ENCODE measurements at regions not wholly inside any gene's neighbourhood (a gene's known extent, or its start where the extent isn't known, plus 50 kb on each side); places are given as distances from the start of the nearest gene placed in this dataset.

DNA sequence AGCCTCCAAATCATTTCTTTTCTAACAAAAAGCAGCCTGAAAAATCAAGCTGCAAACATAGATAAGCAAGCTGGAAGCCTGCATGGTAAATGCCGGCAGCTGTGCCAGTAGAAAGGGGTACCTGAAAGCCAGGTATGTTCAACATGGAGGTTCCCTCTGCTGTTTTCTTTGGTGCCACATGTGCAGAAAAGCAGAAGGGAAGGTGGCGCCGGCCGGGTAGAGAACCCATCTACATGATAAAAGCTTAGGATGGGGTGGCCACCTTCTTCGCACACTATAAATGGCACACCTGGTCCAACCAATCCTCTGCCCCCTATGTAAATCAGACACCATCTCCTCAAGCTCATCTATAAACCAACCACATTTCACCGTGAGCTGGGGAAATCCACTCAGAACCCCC lies 268.9 kb upstream of the IRX2 start:
- TF ChIP-seq, protein P1, sequence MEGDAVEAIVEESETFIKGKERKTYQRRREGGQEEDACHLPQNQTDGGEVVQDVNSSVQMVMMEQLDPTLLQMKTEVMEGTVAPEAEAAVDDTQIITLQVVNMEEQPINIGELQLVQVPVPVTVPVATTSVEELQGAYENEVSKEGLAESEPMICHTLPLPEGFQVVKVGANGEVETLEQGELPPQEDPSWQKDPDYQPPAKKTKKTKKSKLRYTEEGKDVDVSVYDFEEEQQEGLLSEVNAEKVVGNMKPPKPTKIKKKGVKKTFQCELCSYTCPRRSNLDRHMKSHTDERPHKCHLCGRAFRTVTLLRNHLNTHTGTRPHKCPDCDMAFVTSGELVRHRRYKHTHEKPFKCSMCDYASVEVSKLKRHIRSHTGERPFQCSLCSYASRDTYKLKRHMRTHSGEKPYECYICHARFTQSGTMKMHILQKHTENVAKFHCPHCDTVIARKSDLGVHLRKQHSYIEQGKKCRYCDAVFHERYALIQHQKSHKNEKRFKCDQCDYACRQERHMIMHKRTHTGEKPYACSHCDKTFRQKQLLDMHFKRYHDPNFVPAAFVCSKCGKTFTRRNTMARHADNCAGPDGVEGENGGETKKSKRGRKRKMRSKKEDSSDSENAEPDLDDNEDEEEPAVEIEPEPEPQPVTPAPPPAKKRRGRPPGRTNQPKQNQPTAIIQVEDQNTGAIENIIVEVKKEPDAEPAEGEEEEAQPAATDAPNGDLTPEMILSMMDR (conservative IDR thresholded peaks at IDR 0.05; ENCODE audit: low read depth) = no peak
- H3K27ac ChIP-seq = no peak overlapping the region
- DNase-seq (ENCODE audit: low spot score) = no peak
- ChIA-PET CTCF (no interaction called here), POLR2A (ENCODE audit: low non-redundant PET) (no interaction called here)

DNA sequence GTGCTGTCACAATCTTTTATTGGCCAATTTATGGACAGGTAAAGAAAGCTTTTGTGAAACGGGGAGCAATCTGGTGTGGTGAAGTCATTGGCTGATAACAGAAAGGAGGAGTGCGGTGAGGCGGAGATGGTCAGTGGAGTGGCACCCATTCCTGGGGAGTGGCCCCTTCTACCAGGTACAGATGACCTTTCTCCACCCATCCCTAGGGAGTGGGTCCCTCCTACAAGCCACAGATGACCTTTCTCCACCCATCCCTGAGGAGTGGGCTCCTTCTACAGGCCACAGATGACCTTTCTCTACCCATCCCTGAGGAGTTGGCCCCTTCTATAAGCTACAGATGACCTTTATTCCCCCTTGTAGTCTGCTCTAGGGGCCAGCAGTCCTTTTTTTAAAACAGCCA lies 267.6 kb upstream of the IRX2 start:
- H3K27ac ChIP-seq = no peak overlapping the region
- DNase-seq (ENCODE audit: low spot score) = no peak
- TF ChIP-seq, protein P1 (conservative IDR thresholded peaks at IDR 0.05; ENCODE audit: low read depth) = no peak
- CTCF ChIA-PET = no interaction called here
- POLR2A ChIA-PET (ENCODE audit: low non-redundant PET) = no interaction called here

DNA sequence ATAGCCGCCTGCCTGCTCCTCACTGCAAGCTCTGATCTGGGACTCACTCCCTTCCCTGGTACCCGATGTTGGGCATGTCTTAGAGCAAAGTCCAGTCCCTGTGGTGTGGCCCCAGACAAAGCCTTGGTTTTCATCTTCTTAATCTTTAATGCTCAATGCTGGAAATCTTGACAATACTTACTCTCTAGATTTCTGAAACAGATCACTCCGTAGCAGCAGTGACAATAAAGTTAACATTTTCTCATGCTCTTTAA lies 260.2 kb upstream of the IRX2 start:
- H3K27ac ChIP-seq = no peak overlapping the region
- POLR2A ChIA-PET (ENCODE audit: low non-redundant PET) = no interaction called here
- DNase-seq (ENCODE audit: low spot score) = no peak
- CTCF ChIA-PET = no interaction called here
- TF ChIP-seq, protein P1 (conservative IDR thresholded peaks at IDR 0.05; ENCODE audit: low read depth) = no peak

DNA sequence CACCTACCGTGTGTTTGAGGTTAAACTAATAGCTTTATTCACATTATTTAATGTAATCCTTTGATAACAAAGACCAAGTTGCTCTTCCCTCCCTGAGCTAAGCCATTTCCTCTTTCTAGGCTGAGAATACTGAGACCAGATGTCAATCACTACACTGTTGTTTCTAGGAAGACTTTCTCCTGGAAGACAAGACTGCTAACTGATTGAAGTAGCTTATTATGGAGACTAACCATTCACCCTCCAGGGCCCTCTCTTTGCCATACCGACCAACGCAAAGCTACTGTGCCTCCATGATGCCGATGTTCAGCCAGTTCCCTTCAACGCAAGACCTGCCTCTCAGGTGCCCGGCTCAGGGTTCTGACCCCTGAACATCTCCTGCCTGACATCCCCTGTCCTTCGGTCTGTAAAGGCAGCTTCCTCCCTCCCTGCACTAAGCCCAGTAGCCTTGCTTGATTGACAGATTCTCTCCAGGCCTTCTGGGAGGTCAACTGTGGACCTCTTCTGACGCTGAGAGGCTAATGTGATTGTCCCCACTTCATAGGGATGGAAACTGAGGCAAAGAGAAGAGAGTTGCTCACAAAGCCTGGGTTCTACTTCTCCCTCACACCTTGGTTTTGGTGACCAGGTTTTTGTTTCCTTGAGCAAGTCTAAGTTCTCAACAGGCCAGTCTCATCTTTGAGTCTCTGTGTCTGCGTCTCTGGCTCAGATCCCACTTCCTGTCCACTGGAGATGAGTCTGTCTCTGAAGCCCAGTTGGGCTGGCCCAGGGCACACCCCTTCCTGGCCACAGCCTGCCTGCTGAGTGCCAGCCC lies 259.7 kb upstream of the IRX2 start:
- CTCF ChIA-PET = no interaction called here

DNA sequence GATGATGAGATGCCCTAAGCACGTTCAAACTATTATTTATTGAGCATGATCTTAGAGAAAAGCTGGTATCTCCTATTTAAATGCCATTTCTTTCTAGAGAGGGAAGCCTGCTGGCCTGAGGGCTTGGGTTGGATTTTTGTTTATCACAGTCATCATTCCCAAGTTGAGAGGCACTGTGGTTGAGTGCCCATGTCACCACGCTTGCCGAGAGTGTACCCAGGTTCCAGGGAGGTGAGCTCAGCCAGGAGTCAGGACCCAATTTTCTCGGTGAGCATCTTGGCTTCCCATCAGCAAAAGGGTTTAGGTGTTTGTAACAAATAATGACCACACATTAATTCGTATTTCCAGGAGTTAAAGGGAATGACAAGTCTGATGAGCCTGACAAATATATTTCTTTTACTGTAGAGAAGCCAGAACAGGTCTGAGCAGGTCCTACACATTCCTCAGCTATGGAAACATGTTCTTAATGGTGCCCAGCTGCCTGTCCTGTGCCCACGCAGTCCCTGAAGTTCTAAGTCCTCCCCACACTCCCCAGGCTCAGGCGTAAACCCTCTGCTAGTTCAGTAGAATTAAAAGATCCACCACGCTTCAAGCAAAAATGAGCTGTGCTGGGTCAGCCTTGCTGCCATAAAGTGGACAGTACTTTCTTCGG lies 258.9 kb upstream of the IRX2 start:
- H3K27ac ChIP-seq = peak overlapping the region; percentile 46
- DNase-seq (ENCODE audit: low spot score) = peak; percentile 66
- TF ChIP-seq, protein P1 (conservative IDR thresholded peaks at IDR 0.05; ENCODE audit: low read depth) = no peak
- CTCF ChIA-PET = interaction anchor here (0.6 to 0.7 kb wide), 2 partner anchors 12 to 933 kb away, joined by 3 read pairs; no protein-coding TSS in a partner anchor
- POLR2A ChIA-PET (ENCODE audit: low non-redundant PET) = no interaction called here

More for the DNA sequence above, 259.7 kb upstream of the IRX2 start:
- TF ChIP-seq, protein P1 (conservative IDR thresholded peaks at IDR 0.05; ENCODE audit: low read depth) = no peak
- H3K27ac ChIP-seq = peak overlapping the region; percentile 46
- POLR2A ChIA-PET (ENCODE audit: low non-redundant PET) = no interaction called here
- DNase-seq (ENCODE audit: low spot score) = no peak

DNA sequence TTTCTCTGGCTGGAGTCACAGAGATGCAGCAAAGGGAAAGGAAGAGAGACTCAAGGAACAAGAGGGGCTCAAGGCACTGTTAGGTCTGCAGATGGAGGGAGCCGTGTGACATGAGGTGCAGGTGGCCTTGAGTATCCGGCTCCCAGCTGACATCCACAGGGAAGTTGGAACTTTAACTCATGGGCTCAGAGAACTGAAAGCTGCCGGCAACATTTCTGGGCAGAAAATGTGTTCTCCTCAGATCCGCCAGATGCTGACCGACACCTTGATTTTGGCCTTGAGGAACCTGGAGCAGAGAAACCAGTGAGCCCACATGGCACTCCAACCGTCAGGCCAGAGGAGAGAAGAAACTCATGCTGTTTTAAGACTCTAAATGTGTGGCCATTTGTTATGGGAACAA lies 258.1 kb upstream of the IRX2 start:
- DNase-seq (ENCODE audit: low spot score) = no peak
- TF ChIP-seq, protein P1 (conservative IDR thresholded peaks at IDR 0.05; ENCODE audit: low read depth) = no peak
- ChIA-PET POLR2A (ENCODE audit: low non-redundant PET) (no interaction called here), CTCF (no interaction called here)
- no peak overlapping the region for H3K27ac ChIP-seq
